NCI-H524 (cell line): ENCODE measurements at regions not wholly inside any gene's neighbourhood (a gene's known extent, or its start where the extent isn't known, plus 50 kb on each side); places are given as distances from the start of the nearest gene placed in this dataset.
"Not testable (repeated sequence)": the region's sequence is repeated elsewhere in the genome, so short reads cannot be mapped to it uniquely, and the experiment has no call there.

ENCODE experiments used
- DNase-seq, 2 experiments: peaks; one replicate each; lab custom pipeline; 2025; lab: John Stamatoyannopoulos, UW

DNA sequence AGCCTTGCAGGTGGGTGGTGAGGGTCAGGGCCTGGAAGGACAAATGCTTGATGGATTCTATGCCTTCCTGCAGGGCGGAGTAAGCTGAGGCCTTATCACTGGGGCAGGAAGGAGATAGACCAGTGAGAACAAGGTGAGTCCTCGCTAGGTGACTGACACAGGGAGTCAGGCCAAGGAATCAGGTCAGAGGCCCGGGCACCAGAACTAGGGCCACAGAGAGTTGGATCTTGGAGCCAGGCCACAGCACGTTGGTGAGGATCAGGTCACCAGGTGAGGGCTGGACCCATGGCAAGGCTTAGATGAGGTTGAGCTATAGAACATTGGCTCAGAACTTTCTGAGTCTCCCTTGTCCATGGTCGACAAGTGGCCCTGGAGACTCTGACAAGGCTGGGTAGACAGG lies 328.2 kb downstream of the FOXO1 start:
- no peak for DNase-seq

GRCh38 chr13:40340368-40341095 lies 325.9 kb downstream of the FOXO1 start:
- no peak for DNase-seq

DNA sequence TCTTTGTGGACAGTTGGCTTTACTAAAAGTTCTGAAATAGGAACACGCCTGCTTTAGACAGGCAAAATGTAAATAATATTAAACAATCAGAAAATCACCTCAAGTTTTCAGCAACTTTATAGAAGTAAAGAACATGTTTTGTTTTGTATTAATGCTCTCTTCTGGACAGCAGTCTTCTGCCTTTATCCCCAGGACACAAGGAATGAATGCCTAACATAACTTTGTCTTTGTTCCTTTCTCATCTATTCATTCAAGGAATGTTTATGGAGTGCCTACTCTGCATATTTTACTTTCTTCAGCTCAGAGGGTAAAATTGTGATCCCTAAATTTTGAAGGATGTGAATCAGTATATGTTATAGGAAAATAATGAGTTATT lies 325.4 kb downstream of the FOXO1 start:
- DNase-seq = no peak

DNA sequence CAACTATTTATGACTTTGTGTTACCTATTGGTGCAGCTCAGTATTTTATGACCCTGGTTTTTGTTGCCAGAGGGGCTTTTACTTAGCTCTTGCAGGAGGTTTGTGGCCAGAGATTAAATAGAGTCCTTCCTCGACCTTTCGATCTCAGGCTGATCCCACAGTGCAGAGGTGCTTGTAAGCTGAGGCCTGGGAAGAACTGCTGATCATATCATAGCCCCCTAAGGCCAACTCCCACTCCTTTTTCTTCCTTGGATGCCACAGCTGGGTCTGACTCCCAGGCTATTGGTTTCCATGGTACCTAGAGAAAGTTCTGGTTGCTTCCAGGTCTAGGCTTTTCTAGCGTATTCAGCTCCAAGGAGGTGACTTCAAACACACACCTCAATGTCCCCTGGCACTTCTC lies 324.9 kb downstream of the FOXO1 start:
- DNase-seq = no peak

DNA sequence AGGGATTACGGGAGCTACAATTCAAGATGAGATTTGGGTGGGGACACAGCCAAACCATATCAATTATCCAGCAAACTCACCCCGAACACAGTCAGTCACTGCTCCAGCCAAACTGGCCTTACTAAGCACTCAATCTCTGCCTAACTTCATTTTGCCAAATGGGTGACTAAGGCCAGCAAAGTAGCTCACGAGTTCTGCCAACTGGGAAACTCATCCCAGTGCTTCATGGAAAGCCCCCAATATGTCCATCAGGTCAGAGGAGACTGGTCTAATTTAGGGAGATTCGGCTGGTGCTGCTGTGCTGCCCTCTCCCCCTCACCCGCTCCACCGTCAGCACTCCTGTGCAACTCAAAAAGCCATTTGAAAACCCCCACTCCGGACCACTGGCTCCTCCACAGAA lies 324.0 kb downstream of the FOXO1 start:
- DNase-seq = no peak

DNA sequence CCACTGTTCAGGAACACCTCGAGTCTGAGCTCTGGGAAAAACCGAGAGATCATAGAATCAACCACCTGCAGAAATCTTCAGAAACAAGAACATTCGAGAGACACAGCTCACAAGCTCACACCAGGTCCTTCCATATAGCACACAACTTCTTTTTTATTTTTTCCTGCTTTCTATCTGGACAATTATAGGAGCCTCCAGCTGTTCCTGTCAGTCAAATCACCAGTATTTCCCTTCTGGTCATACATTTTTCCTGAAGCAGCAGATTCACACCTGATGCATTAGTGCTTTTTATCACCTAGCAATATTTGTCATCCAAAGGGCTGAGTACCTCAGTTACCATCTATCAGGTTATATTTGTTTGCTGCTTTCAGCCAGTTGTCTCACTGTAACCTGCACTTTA lies 323.5 kb downstream of the FOXO1 start:
- peak in 1 of 2 experiments; percentile 40 for DNase-seq

GRCh38 chr13:40343550-40344269 lies 322.7 kb downstream of the FOXO1 start:
- no peak for DNase-seq

DNA sequence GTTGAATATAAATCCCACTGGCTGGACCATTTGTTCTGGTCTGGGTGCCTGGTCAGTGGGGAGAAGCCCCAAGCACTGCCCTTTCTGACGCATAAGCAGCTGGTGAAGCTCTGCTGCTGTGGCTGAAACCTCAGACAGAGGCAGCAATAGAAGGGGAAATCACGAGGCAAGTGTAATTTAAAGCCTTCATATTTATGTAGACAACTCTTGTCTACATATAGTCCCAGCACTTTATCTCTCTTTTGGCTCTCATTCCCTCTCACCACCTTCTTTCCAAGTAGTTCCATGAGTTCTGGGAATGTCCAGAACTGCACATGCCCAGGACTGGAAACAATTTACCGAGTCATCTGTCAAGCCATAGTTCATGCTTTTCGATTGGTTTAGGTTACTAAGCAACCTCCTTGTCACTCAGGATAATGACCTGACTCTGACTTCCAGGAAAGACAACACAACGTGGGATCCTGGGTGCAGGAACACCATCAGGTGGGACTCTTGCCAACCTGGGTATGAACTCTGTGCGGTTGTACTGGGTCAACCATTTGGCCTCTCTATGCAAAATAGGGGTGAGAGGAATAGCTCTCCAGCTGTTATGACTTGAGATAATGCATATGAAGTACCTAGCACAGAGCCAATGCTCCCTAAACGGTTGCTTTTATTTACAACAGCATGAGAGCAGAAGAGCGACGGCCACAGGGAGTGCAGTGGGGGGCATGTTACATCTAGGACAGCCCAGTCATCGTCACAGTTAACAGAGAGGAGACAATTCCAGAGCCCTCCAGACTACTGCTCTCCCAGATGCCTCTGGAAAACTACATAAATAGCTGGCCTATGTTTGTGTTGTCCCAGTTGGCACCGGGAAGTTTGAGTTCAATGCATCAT lies 321.9 kb downstream of the FOXO1 start:
- peak; percentile 37 to 76 for DNase-seq

- no peak for DNase-seq
These were observed 321.3 kb downstream of the FOXO1 start for GRCh38 chr13:40345149-40345514.

DNA sequence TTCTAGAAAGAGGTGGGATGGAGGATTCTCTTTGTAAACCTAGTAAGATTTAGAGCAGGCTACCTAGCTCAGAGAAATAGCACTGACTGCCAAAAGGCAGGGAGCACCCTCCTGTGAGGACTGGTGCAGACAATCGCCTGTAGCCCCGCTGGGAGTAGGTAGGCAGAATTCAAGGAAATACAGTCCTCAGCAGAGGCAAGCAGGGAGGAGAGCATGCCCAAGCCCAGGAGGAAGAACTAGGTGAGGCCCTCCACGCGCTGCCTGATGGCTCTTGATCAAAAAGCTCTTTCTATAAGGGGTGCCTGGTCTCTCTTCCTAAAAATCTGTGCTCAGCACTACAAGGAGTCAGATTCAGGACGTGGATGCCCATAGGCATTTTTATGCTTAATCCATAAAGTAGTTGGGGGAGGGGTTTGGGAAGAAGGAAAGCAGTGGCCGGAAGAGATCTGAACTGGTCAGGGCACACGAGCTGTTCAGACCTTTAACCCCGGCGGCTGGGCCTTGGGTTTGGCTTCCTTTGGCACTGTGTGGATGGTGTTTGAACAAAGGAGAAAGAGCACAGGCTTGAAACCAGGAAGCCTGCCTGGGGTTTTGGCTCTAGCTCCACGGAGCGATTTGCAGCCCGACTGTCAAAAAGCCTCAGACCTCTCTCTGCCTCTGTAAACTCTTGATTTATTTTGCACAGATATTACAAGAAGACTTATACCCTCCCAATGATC lies 320.6 kb downstream of the FOXO1 start:
- no peak for DNase-seq

DNA sequence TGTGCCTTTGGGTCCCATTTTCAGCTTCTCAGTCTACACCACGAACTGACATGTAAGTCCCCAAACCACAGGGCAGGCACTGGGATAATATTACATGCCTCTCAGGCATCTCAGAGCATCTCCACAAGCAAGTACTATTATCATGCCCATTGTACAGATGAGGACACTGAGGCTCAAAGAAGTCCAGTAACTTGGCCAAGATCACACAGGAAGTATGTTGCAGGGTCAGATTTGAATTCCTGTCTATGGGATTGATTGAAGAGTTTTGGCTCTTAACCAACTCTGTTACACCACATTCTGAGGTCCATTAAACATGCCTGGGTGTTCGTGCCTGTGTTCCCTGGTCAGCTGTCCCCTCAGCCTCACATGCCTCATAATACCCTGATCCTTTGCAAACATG lies 319.8 kb downstream of the FOXO1 start:
- no peak for DNase-seq

DNA sequence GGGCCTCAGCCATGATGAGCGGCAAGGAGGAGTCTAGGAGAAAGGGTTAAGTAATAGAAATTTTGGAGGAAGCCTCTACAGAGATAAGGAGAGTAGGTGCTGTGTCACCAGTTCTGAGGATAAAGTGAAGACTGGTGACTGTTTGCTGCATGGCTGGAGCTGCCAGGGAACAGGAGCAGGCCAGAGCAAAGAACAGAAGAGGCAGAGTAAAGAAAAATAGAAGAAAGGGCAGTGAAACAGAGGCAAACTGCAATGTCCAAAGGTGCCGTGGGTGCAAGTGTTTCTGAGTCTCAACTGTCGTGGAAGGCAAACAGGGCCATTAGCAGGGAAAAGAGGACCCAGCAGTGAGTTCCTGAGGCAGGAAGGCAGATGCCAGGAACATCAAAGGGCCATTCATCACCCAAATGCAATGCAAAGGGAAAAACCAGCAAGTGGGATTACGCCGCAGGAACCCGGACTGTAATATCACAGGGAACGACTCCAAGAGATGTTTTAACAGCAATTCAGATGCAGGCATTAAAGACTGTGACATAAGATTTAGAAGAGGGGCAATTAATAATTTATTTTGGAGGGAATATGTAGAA lies 318.3 kb downstream of the FOXO1 start:
- no peak for DNase-seq

DNA sequence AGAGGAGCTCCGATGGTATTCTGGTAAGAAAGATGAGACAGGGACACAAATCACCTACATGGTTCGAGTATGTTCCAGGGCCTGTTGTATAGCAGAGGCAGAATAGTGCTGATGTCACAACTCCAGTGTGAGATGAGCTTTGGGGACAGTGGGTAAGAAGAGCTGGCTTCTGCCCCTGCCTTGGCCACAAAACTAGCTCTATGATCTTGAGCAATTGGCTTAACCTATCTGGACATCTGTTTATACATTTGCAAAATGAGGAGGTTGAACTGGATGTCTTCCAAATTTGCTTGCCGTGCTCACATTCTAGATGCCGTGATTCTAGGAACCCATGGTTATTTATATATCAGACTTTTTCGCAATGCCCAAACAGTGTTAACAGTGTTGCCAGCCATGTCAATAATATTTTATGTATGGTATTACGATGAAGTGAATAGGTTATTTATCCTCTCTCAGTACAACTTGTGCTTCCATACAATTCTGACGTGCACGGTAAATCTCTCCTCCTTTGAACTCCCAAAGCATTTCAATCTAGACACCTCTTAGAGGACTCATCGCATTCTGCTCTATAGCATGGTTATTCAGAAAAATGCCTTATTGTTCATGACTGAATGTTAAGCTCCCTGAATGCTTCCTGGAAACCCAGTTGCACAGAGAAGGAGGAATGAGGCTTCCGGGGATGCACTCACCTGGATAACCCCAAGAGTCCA lies 316.0 kb downstream of the FOXO1 start:
- no peak for DNase-seq

DNA sequence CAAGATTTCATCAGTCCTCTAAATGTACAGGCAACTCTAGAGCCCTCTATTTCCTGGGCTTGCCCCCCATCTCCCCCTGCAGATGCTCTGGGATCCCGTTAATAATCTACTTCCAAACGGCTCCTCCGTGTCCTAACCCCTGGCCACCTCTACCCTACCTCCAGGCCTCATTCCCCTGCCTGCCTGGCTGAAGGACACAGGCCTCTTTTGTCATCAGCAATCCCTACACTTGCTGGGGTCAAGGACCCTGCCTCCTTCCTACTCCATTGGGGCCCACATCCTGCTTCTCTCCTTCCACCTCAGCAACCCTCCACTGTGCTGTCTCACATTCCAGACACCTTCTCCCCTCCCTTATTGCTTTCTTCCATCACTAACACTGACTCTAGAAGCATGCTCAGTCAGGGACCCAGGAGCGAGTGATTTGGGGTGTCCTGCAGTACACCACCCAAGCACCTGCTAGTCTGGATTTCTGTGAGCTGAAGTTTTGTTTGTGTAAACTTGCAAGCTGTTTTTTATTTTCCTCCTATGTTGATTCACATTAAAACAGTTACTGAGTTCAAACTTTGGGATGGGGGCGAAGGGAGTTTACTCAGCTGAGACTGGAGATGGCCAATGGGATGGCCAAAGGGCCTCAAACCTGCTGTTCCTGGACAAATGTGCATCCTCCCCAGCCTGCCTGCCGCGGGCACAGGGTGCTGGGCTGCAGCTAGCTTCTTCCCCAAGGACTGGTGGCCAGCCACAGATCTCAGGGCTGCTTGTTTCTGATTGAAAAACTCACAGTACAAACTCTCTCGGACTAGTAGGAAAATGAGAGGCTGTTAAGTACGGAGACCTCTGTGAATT lies 314.7 kb downstream of the FOXO1 start:
- no peak for DNase-seq

GRCh38 chr13:40352380-40352778 lies 314.1 kb downstream of the FOXO1 start:
- no peak for DNase-seq

DNA sequence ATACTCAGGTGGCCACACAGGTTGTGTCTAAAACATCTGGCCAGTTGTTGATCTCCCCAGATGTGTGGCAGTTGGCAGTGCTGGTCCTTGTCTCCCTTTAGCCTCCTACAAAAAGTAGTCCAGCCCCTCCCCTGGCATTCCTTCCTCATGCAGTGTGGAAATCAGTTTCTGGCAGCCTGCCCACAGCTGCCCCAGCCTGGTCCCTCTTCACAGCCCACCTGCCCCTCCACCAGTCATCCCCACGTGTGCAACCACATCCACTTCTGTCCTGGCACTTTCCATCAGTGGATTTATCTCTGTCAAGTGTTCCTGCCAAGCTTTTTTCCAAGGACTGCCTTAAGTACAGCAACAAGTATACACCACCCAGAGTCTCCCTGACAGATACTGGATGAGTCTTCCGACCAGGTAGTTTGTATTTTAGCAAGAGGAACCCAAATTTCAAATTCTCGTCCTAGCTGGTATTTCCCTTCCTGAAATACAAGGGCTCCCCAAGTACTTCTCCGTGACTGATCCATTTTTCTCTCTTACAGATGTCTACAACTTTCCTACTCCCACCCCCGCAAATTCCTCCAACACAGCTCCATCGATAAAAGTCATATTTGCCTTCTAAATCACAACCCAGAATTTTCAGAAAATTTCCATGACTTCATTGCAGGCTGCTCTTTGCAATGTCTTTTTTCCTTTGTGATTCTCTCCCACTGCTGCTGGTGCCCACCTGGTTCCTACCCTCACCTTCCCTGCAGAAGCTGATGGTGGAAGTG lies 313.5 kb downstream of the FOXO1 start:
- DNase-seq = peak; percentile 10 to 69

DNA sequence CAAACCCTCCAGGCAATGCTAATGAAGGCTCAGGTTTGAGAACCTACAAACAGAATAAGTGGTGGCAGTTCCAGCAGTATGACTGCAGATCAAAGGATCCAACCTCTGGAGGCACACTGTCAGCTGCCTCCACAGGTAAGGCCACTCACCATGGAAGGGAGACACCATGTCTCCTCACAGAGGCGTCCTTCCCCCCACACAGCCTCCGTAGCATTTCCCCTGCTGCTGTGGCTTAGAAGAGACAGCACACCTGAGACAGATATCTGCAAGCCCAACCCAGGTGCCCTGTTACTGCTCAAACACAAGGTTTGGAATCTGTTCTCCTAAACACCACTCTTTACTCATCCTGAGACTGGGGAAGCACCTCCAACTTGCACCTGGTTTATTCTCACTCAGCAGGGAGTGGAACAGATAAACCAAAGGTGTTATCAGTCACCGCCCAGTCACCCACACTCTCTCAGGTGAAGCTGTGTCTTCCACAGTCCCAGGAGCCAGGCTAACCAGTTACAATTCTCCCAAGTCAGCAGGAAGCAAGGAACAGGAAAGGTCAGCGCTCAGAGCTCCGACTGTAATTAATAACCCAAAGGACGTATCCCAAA lies 311.2 kb downstream of the FOXO1 start:
- no peak for DNase-seq

DNA sequence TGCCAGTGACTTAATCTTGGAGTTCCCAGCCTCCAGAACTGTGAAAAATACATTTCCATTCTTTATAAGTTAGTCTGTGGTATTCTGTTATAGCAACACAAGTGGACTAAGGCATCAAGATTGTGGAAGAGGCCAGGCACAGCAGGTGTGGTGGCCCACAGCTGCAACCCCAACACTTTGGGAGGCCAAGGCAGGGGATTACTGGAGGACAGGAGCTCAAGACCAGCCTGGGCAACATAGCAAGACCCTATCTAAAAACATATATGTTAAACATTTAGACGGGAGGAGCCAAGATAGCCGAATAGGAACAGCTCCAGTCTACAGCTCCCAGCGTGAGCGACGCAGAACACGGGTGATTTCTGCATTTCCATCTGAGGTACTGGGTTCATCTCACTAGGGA lies 310.4 kb downstream of the FOXO1 start:
- no peak for DNase-seq

GRCh38 chr13:40356458-40356857 lies 310.0 kb downstream of the FOXO1 start:
- DNase-seq = not testable (repeated sequence)
